G401 (cell line): ENCODE measurements at regions not wholly inside any gene's neighbourhood (a gene's known extent, or its start where the extent isn't known, plus 50 kb on each side); places are given as distances from the start of the nearest gene placed in this dataset.

Experiments used
- DNase-seq: peaks from one replicate; pipeline ENCODE4 v3.0.0-alpha.2; 2015; ENCODE audit warnings: low spot score
- in situ Hi-C: cut with HindIII; loops from 2 replicates; pipeline ENCODE4 v1.10.0; 2016; ENCODE audit warnings: low sequenced_read_pairs, mixed read lengths

DNA sequence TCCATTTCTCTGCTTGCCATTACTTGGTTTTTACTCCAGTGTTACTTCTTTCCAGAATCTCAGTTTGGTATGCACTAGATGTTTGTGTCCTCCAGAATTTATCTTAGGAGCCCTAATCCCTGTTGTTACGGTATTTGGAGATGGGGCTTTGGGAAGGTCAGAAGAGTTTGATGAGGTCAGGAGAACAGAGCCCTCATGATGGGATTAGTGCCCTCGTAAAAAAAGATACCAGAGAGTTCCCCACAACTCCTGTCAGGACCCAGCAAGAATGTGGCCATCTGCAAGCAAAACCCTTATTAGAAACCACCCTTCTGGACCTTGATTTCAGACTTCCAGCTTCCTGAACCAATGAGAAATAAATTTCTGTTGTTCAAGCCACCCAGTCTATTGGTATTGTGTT is 98.0 kb downstream of the ADAMTS1 start:
- no peak for DNase-seq
- in situ Hi-C loops, result no loop called here

DNA sequence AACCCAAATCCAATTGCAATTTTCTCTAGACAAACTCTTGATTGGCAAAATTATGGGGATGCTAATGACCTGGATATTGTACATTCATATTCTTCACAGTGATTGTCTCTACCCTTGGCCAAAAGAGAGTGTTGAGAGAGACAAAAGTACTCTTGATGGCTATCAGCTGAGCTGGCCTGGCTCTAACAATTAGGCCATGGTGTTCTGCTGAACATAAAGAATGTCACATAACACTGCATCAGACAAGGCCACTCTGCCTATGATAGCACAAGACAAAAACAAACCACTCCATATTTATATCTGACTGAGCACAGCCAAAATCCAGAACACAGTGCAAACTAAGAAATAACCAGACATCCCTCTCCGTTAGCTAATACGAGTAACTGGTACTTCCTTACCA is 101.7 kb downstream of the ADAMTS1 start:
- in situ Hi-C loops, result no loop called here
- no peak for DNase-seq

DNA sequence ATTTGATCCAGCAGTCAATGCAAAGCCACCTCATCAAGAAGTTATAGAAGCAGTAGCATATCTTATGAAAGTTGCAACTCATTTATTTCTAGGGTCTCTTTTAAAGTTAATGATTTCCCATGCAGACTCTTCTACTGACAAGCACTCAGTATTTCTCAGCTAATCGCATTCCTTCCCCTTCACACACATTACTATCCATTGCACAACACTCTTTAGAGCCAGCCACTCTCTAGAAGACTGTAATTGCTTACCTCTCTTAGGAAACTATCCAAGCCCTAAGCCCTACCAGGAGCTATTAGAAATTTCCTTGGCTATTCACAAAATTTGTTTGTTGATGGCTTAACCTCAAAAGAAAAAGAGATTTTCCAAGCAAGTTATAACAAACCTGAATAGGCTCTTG is 106.0 kb downstream of the ADAMTS1 start:
- in situ Hi-C loops, result no loop called here
- no peak for DNase-seq

DNA sequence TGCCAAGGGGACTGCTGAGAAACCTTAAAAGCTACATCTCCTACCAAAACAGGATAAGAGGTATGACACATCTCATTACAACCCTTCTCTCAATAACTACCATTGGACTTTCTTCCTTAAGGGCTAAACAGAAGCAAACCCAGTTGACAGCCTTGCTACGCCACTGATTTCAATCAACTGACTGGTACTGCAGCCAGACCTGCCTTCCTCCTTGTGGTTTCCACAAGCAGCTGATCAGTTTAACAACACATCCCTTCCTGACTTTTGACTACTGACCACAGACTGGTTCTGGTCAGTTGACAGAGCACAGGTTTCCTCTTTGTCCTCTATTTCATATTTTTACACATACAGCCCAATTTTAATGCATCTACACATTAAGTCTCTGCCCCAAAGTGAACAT is 108.8 kb downstream of the ADAMTS1 start:
- no peak for DNase-seq
- in situ Hi-C loops, result no loop called here

DNA sequence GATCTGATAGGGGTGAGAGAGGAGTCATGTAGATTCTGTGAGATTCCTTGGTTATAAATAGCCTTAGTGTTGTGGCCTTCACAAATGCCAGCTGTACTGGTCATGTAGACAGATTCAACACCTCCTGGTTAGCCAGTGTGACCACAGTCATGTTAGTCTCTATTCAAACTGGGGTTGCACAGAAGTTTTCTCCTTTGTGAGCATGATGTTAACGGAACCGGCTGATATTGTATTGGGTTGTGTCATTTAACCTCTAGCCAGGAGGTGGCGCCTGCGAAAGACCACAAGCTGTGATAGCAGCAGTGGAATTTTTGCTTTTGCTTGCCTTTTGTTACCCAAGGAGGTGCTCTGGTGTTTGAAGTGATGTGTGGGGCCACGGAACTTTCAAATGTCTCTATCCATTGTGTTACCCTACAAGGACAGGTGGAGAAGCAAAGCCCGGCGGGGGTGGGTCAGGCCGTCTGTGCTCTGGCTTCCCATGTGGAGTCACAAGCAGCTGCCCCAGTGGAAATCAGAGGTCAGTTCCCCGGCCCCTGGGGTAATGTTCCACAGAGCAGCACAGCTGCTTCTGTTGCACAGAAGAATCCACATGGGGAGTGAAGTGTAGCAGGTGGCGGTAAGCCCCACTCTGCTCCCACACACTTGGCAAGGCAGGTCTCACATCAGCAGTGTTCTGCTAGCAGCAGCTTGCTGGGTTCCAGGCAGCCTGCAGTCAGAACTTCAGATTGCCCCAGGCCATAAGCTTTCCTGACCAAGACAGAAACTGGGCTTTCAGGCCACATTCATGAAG is 112.6 kb downstream of the ADAMTS1 start:
- peak; percentile 16 for DNase-seq
- in situ Hi-C loops, result no loop called here

DNA sequence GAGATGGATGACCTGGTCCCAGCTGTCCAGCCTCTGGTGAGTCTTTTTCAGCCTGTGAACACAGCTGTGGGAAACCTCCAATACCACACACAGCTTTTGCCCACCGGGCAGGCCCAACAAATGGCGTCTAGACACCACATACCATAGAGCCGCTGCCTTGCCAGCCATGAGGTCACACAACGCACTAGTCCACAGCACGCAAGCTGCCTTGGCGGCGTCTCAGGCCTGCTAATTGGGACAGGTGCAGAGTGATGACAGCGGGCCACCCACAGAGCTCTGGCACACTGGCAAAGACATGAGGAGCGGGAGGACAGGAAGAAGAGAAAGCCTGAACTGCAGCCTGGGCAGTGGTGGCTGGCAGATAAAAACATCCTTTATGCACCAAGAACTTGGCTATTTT is 125.5 kb downstream of the ADAMTS1 start:
- DNase-seq, result peak; percentile 93
- in situ Hi-C loops, result no loop called here

DNA sequence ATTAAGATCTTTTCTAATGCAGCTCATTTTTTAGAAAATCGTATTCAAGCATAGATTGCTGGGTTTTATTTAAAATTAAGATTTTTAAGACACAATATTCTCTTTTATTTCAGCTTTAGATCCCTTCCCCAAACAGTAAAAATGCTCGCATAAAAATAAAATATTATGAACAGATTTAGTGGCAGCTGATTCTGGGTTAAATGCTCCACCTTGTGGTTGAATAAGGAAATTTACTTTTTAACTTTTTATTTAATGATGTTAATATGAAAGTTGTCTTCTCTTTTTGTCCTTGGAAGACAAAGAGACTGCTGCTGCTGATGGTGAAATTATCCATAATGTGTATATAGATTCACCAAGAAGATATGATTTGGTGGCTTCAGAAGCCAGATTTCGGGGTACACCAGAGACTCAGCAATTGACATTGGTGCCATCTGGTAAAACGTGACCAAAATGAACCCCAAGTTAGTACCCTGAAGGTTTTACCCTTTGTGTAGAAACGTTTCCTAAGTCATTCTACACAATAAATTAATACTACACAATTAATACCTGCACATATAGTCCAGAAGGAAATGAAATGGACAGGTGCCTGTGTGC is 128.0 kb downstream of the ADAMTS1 start:
- peak; percentile 39 for DNase-seq
- in situ Hi-C loops, result no loop called here

DNA sequence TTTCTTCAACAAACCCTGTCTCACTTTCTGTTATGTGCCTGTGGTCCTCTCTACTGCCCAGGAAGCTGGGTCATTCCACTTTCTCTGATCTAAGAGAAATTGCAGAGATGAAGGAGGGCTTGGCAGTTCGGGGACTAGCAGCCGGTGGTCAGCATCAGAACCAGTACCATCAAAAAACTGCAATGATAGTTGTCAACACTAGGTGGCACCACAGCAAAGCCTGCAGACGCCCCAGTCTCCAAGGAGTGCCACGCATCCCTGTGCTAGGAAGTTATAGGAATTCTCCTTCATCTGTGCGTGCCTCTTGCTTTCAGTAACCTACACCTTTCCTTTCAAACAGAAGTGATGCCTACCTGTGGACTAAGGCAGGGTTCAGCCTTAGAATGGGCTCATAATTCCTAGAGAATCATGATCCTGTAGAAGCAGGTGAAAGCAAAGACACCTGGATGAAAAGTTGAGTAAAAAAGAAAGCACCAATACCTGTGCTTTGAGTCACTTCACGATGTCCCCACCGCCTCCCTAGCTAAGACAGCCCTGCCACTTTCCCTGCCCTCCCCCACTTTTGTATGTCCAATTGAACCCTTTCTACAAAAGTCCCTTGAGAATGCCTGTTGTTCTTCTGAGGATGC is 129.2 kb downstream of the ADAMTS1 start:
- DNase-seq, result peak; percentile 75
- in situ Hi-C loops, result no loop called here

DNA sequence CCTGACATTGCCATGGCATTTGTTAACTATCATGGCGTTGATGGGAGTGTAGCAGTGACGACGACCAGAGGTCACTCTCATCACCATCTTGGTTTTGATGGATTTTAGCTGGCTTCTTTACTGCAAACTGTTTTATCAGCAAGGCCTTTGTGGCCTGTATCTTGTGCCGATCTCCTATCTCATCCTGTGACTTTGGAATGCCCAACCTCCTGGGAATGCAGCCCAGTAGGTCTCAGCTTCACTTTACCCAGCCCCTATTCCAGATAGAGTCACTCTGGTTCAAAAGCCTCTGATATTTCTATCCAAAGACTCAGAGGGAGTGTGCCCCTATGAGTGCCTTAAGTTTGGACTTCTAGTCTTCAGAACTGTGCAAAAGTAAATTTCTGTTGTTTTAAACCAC is 130.1 kb downstream of the ADAMTS1 start:
- DNase-seq, result no peak
- in situ Hi-C loops, result no loop called here

DNA sequence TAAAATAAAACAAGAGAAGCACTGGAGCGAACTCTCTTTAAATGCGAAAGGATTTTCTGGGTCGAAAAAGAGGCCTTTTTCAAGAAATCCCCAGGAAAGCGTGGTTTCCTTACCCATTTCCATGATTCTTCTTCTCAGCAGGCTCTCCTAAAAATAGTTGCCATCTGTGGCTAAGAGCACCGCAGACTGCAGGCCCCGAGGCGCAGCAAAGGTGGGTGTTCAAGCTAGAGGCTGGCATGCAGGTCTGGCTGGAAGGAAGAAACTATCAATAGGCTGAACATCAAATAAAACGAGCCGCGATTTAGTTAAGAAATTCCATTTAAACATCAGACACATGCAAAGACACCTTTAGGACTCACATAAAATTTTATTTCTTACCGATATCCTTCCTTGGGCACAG is 135.1 kb downstream of the ADAMTS1 start:
- in situ Hi-C loops, result no loop called here
- peak; percentile 49 for DNase-seq

DNA sequence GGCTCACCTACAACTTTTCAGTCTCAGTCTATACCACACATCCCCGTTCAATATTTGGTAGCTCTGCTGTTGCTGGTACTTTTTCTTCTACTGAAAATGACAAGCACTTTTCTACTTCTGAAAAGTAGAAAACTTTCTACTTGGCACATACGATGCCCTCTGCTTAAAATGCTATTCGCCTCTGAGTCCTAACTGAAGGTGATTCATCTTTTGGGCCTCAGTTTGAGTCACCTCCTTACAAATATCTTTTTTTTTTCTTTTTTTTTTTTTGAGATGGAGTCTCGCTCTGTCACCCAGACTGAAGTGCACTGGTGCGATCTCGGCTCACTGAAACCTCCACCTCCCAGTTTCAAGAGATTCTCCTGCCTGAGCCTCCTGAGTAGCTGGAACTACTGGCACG is 136.0 kb upstream of the CYYR1 start:
- no peak for DNase-seq
- in situ Hi-C loops, result no loop called here

DNA sequence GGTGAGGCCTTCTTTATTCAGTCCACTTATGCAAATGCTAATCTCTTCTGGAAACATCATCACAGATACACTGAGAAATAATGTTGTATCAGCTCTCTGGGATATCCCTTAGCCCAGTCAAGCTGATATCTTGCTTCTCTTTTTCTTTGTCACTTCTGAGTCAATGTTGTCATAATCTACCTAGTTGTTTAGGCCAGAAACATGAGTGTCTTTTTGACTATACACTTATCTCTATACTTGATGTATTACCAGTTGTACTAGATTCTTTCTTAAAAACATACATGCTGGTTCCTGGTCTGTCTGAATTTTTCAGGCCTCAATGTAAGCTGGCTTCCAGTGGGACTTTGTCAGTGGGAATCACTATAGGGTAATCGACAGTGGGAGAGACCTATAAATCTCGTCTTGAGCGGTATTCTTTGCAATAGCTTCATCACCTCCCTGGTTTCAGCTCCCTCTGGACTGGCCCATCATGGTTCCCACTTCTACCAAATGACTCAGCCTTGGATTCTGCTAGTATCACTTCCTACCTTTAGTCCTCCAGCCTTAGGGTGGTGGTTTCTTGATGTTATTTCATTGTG is 135.2 kb upstream of the CYYR1 start:
- DNase-seq, result no peak
- in situ Hi-C loops, result no loop called here

DNA sequence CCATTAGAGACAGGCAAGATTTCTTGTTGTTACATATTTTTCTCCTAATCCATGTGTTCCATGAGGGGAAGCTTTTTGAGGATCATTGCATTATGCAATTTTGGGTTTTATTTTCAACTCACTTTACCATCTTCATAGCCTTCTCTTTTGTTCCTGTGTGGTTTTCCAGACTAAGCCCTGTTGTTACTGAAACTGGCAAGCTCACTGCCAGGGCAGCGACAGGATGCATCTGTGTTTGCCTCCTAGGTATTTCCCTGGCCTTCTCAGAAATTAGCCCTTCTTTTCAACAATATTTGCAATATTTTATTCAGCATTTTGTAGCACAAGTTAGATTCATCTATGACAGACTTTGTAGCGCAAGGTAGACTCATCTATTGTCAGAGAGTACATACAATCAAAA is 134.2 kb upstream of the CYYR1 start:
- in situ Hi-C loops, result no loop called here
- no peak for DNase-seq

DNA sequence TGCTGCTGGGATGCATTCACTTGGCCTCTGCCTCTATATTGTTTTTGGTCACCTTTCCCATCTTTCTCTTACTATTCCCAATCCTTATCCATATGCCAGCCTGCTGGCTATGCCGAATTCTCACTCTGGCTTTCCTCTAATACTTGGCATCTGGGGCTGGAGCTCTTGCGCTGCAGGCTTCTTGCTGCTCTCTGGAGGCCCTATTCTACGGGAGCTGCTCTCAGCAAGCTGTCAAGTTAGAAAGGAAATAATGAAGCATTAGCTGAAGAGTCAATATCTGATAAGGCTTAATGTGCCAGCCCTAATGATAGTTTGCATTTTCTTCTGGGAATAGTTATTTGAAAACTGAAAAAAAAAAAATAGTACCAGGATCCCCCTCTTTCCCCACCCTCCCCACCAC is 125.3 kb upstream of the CYYR1 start:
- in situ Hi-C loops, result no loop called here
- no peak for DNase-seq

DNA sequence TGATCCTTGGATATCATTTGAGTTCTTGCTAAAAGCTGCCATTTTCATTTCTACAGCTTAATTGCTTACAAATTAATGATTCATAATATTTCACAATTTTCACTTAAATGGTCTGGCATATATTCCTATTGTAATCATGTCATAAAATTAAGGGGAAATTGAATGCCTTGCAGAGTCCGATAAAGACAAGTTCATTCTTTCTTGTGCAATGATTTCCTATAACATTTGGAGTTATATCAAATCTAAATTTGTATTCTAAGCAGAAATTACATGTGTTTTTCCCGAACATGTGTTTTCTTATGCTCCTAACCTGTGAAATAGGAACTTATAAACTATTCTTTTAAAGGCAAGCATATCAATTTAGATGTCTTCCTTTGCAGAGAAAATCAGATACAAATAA is 118.3 kb upstream of the CYYR1 start:
- no peak for DNase-seq
- in situ Hi-C loops, result no loop called here

DNA sequence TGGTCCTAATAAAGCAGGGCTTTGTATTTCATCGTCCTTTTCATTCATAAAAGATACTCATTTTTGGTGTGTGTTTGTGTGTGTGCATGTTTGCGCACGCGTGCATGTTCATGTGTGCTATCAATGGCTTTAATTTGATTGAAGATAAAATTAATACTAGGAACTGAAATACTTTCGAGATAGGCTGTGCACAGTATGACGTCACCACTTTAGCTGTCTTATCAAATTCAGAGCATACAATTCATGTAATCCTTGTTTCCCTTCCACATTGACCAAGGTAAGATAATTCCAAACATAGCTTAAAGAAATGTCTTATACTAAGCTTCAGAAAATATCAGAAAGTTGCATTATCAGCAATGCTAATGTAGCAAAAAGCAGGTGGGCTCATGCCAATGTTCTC is 113.6 kb upstream of the CYYR1 start:
- DNase-seq, result no peak
- in situ Hi-C loops, result no loop called here

DNA sequence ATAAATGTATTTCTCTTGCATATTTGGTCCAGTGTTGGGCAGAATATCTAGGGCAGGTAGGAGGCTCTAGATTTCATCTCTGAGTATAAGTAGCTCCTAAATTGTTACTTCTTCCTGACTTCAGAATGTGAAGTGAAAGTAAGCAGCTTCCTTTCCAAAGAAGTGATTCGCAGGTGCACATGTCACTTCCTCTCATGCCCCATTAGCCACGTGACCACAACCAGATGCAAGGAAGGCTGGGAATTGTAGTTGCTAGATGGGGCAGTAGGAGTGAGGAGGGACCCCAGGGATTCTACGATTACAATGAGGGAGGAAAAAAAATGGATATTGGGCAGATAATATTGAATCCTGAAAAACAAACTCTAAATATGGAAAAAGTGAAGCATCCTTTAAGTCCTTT is 113.2 kb upstream of the CYYR1 start:
- peak; percentile 2 for DNase-seq

DNA sequence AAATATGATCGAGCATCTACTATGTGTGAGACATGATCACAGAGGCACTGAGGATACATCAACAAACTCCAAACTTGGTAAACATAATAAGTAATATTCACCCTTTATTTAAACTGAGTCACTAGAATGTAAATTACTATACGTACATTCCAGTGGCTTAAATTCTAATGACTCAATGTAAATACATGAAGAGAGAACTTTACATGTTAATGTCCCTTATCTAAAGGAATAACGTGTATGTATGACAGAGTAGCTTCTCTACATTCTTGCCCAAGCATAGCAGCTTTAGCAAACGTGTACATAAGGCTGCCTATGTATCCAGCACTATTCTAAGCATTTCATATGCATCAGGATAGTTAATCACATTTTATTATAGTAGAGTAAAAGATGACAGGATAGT is 111.8 kb upstream of the CYYR1 start:
- in situ Hi-C loops, result no loop called here
- no peak for DNase-seq

More for the DNA sequence above, 113.2 kb upstream of the CYYR1 start:
- in situ Hi-C loops, result no loop called here

DNA sequence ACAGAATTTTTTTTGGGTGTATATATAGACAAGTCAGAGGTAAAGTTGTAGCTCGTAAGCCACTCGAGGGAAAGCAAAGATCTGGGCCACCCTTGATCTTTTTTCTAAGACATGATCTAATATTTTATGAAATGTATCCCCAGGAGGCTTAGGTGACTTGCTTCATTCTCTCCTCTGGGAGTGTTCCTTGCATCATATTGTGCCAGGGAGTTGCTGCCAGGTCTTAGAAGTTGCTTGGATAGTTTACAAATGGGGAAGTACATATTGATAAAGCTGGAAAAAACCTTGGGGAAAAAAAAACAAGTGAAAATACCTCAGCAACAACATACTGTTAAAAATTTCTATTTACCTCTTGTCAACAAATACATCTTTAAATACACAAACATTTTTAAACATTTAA is 110.9 kb upstream of the CYYR1 start:
- in situ Hi-C loops, result no loop called here
- no peak for DNase-seq

DNA sequence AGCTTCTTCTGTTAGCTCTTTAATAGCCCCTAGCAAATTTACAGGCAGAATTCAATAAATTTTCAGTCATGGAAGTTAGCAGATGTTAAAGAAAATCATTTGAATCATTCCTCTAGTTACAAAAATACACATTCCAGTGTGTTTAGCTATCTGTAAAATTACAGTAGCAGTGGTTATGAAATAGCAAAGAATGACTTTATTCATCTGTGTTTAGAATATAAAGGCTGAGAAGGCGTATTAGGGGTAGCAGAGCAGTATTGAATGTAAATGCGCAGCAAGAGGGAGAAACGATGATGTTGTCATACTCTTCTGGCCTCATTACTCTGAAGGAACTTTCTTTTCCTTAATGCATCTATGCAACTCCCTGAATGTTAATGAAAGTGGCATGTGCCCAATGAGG is 106.2 kb upstream of the CYYR1 start:
- DNase-seq, result no peak

More for the DNA sequence above, 106.2 kb upstream of the CYYR1 start:
- in situ Hi-C loops, result no loop called here
